ENCODE measurements at regions not wholly inside any gene's neighbourhood (a gene's known extent, or its start where the extent isn't known, plus 50 kb on each side); places are given as distances from the start of the nearest gene placed in this dataset.
"Not testable (repeated sequence)": the region's sequence is repeated elsewhere in the genome, so short reads cannot be mapped to it uniquely, and the experiment has no call there.

DNA sequence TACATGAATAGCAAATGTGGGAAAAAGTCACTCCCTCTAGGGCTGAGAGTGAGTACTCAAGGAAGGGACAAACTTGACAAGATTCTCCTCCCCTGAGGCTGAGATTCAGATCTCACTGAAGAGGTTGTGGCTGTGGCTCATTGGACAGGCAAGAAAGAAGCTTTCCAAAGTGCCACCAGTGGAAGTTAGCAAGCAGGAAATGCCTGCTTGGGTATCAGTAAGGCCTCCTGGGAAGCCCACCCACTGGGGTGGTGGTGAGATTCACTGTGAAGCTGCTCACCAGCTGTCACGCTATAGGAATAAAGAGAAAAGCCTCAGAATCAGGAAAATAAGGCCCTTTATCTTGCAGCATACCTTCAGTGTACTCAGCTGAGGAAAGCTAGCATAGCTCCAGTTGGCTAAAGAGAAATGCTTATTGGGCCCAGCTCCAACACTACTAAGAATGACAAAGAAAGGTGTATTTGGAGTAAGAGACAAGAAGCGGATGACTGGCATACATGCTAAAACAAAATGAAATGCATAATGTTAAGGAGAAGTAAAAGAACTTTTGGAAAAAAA lies 274.4 kb upstream of the TOM1L1 start:
- no peaks in the 10 kb centered on the region for H3K27me3 Mint-ChIP-seq (ENCODE audit: low read depth)
- no peaks in the 10 kb centered on the region for H3K36me3 Mint-ChIP-seq (ENCODE audit: low read depth)
- H3K4me3 Mint-ChIP-seq (ENCODE audit: low read depth), result no peak overlapping the region
- H3K4me1 Mint-ChIP-seq (ENCODE audit: low read depth), result no peaks in the 10 kb centered on the region
- H3K27ac Mint-ChIP-seq, result no peak overlapping the region
- intact Hi-C loops (cut with micrococcal nuclease), result no loop called here
- DNase-seq (ENCODE audit: low spot score), result no peak
- H3K9me3 Mint-ChIP-seq, result peaks cover 4% of the 10 kb centered on the region

DNA sequence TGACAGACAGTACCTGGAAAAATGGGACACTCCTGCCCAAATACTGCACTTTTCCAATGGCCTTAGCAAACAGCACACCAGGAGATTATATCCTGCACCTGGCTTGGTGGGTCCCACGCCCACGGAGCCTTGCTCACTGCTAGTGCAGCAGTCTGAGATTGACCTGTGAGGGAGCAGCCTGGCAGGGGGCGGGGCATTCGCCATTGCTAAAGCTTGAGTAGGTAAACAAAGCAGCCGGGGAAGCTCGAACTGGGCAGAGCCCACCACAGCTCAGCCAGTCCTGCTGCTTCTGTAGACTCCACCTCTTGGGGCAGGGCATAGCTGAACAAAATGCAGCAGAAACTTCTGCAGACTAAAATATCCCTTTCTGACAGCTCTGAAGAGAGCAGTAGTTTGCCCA lies 261.2 kb upstream of the TOM1L1 start:
- H3K4me3 Mint-ChIP-seq (ENCODE audit: low read depth); intact Hi-C loops (cut with micrococcal nuclease); H3K4me1 Mint-ChIP-seq (ENCODE audit: low read depth); H3K36me3 Mint-ChIP-seq (ENCODE audit: low read depth); H3K27ac Mint-ChIP-seq; H3K27me3 Mint-ChIP-seq (ENCODE audit: low read depth); DNase-seq (ENCODE audit: low spot score): not testable (repeated sequence)
- H3K9me3 Mint-ChIP-seq, result peaks cover 48% of the 10 kb centered on the region

DNA sequence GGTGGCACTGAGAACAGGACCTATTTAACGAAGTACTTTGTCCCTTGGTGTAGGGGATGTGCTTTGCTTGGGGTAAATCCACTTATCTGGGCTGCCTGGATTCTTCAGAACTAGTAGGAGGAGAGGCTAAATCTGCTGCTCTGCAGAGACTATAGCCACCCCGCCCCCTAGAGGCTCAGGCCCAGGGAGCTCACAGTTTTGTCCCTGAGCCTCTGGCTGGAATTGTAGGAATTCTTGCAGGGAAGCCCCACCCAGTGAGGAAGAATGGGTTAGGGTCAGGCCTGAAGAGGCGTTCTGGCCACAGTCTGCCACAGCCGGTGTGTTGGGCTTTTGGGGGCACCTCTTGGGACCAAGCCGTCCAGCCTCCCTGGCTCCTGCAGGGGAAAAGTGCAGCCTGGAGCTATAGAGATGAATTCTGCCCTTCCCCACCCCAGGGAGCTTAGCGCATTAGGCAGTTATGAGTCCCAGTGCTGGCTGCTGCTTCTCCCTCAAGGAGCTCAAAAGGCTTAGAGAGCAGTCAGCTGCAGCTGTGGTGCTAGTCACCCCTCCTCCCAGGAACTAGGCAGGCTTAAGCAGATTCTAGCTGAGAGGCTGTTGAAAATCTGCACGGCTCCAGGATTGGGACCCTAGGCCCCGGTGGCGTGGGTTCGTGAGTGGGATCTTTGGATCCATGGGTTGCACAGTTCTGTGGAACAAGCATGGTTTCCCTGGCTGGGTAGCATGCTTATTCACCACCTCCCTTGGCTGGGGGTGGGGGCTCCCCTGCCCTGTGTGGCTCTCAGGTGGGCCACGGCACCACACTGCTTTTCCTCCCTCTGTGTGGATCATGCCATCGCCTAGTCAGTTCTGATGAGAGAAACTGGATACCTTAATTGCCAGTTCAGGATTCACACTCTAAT lies 237.4 kb upstream of the TOM1L1 start:
- H3K27ac Mint-ChIP-seq, result no peak overlapping the region
- H3K4me1 Mint-ChIP-seq (ENCODE audit: low read depth), result no peaks in the 10 kb centered on the region
- H3K9me3 Mint-ChIP-seq, result peaks cover 34% of the 10 kb centered on the region
- intact Hi-C loops (cut with micrococcal nuclease), result no loop called here
- H3K36me3 Mint-ChIP-seq (ENCODE audit: low read depth), result no peaks in the 10 kb centered on the region
- DNase-seq (ENCODE audit: low spot score), result no peak
- no peaks in the 10 kb centered on the region for H3K27me3 Mint-ChIP-seq (ENCODE audit: low read depth)
- no peak overlapping the region for H3K4me3 Mint-ChIP-seq (ENCODE audit: low read depth)

DNA sequence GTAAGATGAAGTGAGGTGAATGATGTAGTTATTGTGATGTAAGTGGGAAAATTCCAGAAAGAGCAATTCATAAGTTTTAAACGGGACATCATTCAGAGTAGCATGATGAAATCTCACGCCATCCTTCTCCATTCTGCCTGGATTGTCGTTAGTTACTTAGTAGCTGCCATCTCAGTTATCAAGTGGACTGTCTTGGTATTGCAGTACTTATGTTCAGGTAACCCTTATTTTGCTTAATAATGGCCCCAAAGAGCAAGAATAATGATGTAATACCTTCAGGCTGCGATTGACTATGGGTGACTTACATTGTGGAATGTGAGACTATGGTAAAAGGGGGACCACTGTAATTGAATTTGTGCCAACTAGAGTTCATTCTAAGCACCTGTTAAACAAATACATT lies 234.1 kb upstream of the TOM1L1 start:
- no peaks in the 10 kb centered on the region for H3K27me3 Mint-ChIP-seq (ENCODE audit: low read depth)
- no peak overlapping the region for H3K4me3 Mint-ChIP-seq (ENCODE audit: low read depth)
- no peaks in the 10 kb centered on the region for H3K4me1 Mint-ChIP-seq (ENCODE audit: low read depth)
- no peaks in the 10 kb centered on the region for H3K36me3 Mint-ChIP-seq (ENCODE audit: low read depth)
- peaks cover 26% of the 10 kb centered on the region for H3K9me3 Mint-ChIP-seq
- intact Hi-C loops (cut with micrococcal nuclease), result no loop called here
- H3K27ac Mint-ChIP-seq, result no peak overlapping the region
- no peak for DNase-seq (ENCODE audit: low spot score)

DNA sequence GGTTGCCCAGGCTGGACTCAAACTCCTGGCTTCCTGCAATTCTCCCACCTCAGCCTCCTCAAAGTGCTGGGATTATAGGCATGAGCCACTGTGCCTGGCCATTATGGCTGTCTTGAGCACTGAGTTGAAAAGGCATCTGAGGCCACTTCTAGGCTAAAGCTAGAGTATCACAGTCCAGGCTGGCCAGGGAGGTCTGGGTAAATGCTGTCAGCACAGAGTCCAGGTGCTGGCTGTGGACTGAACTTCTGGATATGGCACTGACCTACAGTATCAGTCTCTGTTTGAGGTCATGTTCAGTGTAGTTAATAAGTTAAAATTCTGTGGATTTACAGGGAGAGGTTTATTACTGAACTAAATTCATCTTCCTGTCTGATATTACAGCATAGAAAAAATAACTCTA lies 222.5 kb upstream of the TOM1L1 start:
- Mint-ChIP-seq H3K36me3 (ENCODE audit: low read depth) (no peaks in the 10 kb centered on the region), H3K4me1 (ENCODE audit: low read depth) (no peaks in the 10 kb centered on the region), H3K4me3 (ENCODE audit: low read depth) (no peak overlapping the region), H3K27ac (no peak overlapping the region), H3K27me3 (ENCODE audit: low read depth) (no peaks in the 10 kb centered on the region), H3K9me3 (peaks cover 18% of the 10 kb centered on the region)
- DNase-seq (ENCODE audit: low spot score), result no peak
- intact Hi-C loops (cut with micrococcal nuclease), result no loop called here

DNA sequence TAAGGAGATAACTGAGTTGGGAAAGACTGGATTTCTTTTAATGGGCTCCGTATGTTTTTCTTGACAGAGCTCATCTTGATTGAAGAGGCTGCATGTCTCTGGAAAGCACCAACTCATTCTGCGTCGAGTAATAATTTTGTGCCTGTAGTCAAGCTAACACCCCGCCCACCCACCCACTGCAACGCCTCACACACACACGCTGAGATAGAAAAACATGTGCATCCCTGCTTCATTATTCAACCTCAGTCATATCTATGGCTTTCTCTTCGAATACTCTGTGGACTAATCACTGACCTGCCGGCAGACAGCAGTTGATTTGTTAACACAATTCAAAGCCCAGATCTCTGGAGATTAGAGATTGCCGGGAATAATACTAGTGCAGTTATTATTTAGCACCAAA lies 220.2 kb upstream of the TOM1L1 start:
- DNase-seq (ENCODE audit: low spot score), result no peak
- intact Hi-C loops (cut with micrococcal nuclease), result no loop called here
- H3K9me3 Mint-ChIP-seq, result peaks cover 15% of the 10 kb centered on the region
- no peaks in the 10 kb centered on the region for H3K27me3 Mint-ChIP-seq (ENCODE audit: low read depth)
- H3K36me3 Mint-ChIP-seq (ENCODE audit: low read depth), result no peaks in the 10 kb centered on the region
- no peaks in the 10 kb centered on the region for H3K4me1 Mint-ChIP-seq (ENCODE audit: low read depth)
- H3K27ac Mint-ChIP-seq, result no peak overlapping the region
- H3K4me3 Mint-ChIP-seq (ENCODE audit: low read depth), result no peak overlapping the region

DNA sequence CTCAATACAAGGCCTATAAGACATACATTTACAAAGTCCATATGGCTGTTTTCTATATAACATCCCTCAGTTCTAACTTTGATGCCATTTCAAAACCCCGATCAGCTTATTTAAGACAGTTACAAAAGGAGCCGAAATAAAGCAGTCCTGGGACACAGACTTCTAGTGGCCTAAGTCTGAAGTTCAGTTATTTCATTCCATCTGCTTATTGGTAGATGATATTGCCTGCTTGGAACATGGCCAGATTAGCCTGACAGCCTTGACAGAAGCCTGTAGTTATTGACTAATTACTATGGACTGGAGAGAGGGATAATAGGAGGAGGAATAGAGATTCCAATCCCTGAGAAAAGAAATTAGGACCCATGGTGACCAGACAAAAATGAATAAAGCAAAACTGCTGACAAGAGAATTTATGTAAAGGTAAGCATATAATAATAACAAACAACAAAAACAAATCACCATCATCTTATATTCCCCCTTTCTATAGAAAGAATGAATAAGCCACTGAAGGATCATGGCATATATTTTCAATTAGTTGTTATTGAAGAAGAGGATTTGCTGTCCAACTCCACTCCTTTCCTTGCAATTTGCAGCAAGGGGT lies 206.3 kb upstream of the TOM1L1 start:
- DNase-seq (ENCODE audit: low spot score), result no peak
- intact Hi-C loops (cut with micrococcal nuclease), result no loop called here
- no peaks in the 10 kb centered on the region for H3K27me3 Mint-ChIP-seq (ENCODE audit: low read depth)
- no peak overlapping the region for H3K27ac Mint-ChIP-seq
- H3K36me3 Mint-ChIP-seq (ENCODE audit: low read depth), result no peaks in the 10 kb centered on the region
- no peak overlapping the region for H3K4me3 Mint-ChIP-seq (ENCODE audit: low read depth)
- peaks cover 16% of the 10 kb centered on the region for H3K9me3 Mint-ChIP-seq
- no peaks in the 10 kb centered on the region for H3K4me1 Mint-ChIP-seq (ENCODE audit: low read depth)

- intact Hi-C loops (cut with micrococcal nuclease); H3K4me1 Mint-ChIP-seq (ENCODE audit: low read depth); DNase-seq (ENCODE audit: low spot score); H3K4me3 Mint-ChIP-seq (ENCODE audit: low read depth); H3K27me3 Mint-ChIP-seq (ENCODE audit: low read depth); H3K36me3 Mint-ChIP-seq (ENCODE audit: low read depth); H3K27ac Mint-ChIP-seq: not testable (repeated sequence)
- H3K9me3 Mint-ChIP-seq, result peaks cover 16% of the 10 kb centered on the region
These were observed 187.9 kb upstream of the TOM1L1 start for GRCh38 chr17:54712798-54713197.

DNA sequence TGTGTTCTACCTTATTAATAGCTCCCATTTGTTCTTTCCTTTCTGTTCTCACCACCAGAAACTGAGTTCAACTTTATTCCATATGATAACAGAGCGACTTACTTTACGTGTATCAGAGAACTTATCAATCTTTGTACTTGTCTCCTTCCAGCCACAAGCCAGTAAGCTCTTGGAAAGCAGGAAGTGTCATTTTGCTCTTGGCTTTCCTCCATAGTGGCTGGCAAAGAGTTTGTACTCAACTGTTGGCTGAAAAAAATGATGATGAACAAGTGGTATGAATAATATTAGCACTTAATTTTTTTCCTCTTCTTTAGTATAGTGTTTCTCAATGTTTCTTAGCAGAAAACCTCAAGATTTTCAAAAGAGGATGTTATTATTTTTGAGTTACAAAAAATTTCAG lies 182.4 kb upstream of the TOM1L1 start:
- H3K27me3 Mint-ChIP-seq (ENCODE audit: low read depth), result no peaks in the 10 kb centered on the region
- H3K9me3 Mint-ChIP-seq, result peaks cover 12% of the 10 kb centered on the region
- no peak overlapping the region for H3K4me3 Mint-ChIP-seq (ENCODE audit: low read depth)
- DNase-seq (ENCODE audit: low spot score), result no peak
- intact Hi-C loops (cut with micrococcal nuclease), result no loop called here
- H3K27ac Mint-ChIP-seq, result no peak overlapping the region
- H3K36me3 Mint-ChIP-seq (ENCODE audit: low read depth), result no peaks in the 10 kb centered on the region
- no peaks in the 10 kb centered on the region for H3K4me1 Mint-ChIP-seq (ENCODE audit: low read depth)

GRCh38 chr17:54727624-54728023 lies 173.0 kb upstream of the TOM1L1 start:
- no peaks in the 10 kb centered on the region for H3K36me3 Mint-ChIP-seq (ENCODE audit: low read depth)

GRCh38 chr17:54736573-54736972 lies 164.1 kb upstream of the TOM1L1 start:
- no peaks in the 10 kb centered on the region for H3K36me3 Mint-ChIP-seq (ENCODE audit: low read depth)
- intact Hi-C loops (cut with micrococcal nuclease), result no loop called here
- no peaks in the 10 kb centered on the region for H3K27me3 Mint-ChIP-seq (ENCODE audit: low read depth)
- H3K9me3 Mint-ChIP-seq, result peaks cover 16% of the 10 kb centered on the region
- H3K4me3 Mint-ChIP-seq (ENCODE audit: low read depth), result no peak overlapping the region
- H3K4me1 Mint-ChIP-seq (ENCODE audit: low read depth), result no peaks in the 10 kb centered on the region
- no peak overlapping the region for H3K27ac Mint-ChIP-seq
- DNase-seq (ENCODE audit: low spot score), result no peak

More at GRCh38 chr17:54727624-54728023, 173.0 kb upstream of the TOM1L1 start:
- H3K4me1 Mint-ChIP-seq (ENCODE audit: low read depth), result no peaks in the 10 kb centered on the region
- no peak overlapping the region for H3K27ac Mint-ChIP-seq
- H3K9me3 Mint-ChIP-seq, result peaks cover 50% of the 10 kb centered on the region
- no peaks in the 10 kb centered on the region for H3K27me3 Mint-ChIP-seq (ENCODE audit: low read depth)
- DNase-seq (ENCODE audit: low spot score), result no peak
- H3K4me3 Mint-ChIP-seq (ENCODE audit: low read depth), result no peak overlapping the region
- intact Hi-C loops (cut with micrococcal nuclease), result no loop called here

- Mint-ChIP-seq H3K36me3 (ENCODE audit: low read depth) (no peaks in the 10 kb centered on the region), H3K27me3 (ENCODE audit: low read depth) (no peaks in the 10 kb centered on the region), H3K4me3 (ENCODE audit: low read depth) (no peak overlapping the region), H3K27ac (no peak overlapping the region), H3K4me1 (ENCODE audit: low read depth) (no peaks in the 10 kb centered on the region), H3K9me3 (peaks cover 4% of the 10 kb centered on the region)
- intact Hi-C loops (cut with micrococcal nuclease), result no loop called here
- no peak for DNase-seq (ENCODE audit: low spot score)
These were observed 162.2 kb upstream of the TOM1L1 start for GRCh38 chr17:54738496-54738895.

DNA sequence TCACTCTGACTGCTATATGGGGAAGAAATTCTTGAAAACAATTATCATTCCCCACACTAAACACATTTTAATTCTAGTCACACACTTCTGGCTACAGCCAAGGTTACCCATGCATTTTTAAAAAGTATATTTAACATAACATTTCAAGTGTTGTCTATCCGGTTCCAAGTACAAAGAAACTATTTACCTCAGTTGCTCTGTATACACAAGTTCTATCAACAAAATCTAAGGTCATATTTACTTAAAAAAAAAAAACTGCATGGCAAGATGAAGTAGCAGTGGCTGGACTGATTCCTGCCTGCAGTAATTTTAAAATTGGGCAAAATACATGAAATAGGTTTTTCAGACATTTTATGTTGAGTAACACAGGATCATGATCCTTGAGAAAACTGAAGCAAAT lies 155.9 kb upstream of the TOM1L1 start:
- H3K36me3 Mint-ChIP-seq (ENCODE audit: low read depth), result no peaks in the 10 kb centered on the region

More for the DNA sequence above, 155.9 kb upstream of the TOM1L1 start:
- Mint-ChIP-seq H3K9me3 (peaks cover 22% of the 10 kb centered on the region), H3K4me1 (ENCODE audit: low read depth) (no peaks in the 10 kb centered on the region), H3K4me3 (ENCODE audit: low read depth) (no peak overlapping the region), H3K27me3 (ENCODE audit: low read depth) (no peaks in the 10 kb centered on the region), H3K27ac (no peak overlapping the region)
- intact Hi-C loops (cut with micrococcal nuclease), result no loop called here
- DNase-seq (ENCODE audit: low spot score), result no peak
